ENCODE measurements at regions not wholly inside any gene's neighbourhood (a gene's known extent, or its start where the extent isn't known, plus 50 kb on each side); places are given as distances from the start of the nearest gene placed in this dataset.
A peak's percentile ranks its signal among the peaks of the same experiment; 100 is the strongest.

DNA sequence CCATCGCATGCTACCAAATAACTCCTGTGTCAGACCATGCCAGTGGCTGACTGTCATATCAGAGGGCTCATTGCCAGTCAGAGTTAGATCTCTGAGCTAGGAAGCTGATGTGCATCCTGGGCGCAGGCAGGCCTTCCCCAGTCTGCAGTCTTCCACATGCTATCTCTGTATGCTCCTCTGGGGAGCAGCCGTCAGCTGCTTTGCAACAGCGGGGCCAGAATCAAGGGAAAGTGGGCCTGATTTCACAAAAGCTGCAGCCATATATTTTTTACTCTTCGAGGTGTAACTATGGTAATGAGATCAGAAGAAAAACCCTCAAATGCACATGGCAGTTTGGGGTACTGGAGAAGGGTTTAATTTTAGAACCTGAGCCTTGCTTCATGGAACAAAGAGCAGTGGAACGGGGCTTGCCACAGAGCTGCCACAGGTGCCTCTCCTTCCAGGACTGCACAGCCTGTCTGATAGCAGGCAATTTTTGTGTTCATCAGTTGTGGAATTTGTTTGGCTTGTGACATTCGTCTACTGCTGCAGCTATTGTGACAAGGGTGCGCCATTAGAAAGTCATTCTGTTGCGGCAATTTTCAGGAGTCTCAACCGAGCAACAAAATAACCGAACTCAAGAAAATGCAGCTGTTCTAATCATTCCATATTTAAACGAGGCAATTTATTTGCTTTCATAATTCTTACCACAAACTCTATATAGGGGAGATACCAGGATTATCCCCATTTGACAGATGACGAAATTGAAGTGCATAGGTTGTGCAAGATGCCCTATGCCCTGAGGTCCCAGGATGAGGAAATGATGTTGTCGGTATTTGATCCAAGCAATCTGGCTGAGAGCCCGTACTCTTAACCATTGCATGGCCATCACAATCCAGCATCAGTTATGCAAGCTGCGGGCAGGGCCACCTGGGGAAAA, 109.6 kb upstream of the CYRIA start:
- Histone ChIP-seq H3K36me3 (no peaks in the 10 kb centered on the region), H3K27ac (no peak overlapping the region), H3K9me3 (no peaks in the 10 kb centered on the region), H3K4me1 (no peaks in the 10 kb centered on the region), H3K4me3 (no peak overlapping the region), H3K27me3 (no peaks in the 10 kb centered on the region)
- DNase-seq (ENCODE audit: low spot score in 2 of 2), result no peak
- 73 to 74% methylated on average over 15 to 16 of the region's 16 CpGs for WGBS, 2 donors
- no peak for TF ChIP-seq POLR2A (IDR thresholded peaks at IDR 0.05)
- TF ChIP-seq, protein P1, sequence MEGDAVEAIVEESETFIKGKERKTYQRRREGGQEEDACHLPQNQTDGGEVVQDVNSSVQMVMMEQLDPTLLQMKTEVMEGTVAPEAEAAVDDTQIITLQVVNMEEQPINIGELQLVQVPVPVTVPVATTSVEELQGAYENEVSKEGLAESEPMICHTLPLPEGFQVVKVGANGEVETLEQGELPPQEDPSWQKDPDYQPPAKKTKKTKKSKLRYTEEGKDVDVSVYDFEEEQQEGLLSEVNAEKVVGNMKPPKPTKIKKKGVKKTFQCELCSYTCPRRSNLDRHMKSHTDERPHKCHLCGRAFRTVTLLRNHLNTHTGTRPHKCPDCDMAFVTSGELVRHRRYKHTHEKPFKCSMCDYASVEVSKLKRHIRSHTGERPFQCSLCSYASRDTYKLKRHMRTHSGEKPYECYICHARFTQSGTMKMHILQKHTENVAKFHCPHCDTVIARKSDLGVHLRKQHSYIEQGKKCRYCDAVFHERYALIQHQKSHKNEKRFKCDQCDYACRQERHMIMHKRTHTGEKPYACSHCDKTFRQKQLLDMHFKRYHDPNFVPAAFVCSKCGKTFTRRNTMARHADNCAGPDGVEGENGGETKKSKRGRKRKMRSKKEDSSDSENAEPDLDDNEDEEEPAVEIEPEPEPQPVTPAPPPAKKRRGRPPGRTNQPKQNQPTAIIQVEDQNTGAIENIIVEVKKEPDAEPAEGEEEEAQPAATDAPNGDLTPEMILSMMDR (IDR thresholded peaks at IDR 0.05), result no peak
- no peak for TF ChIP-seq EP300 (IDR thresholded peaks at IDR 0.05)

DNA sequence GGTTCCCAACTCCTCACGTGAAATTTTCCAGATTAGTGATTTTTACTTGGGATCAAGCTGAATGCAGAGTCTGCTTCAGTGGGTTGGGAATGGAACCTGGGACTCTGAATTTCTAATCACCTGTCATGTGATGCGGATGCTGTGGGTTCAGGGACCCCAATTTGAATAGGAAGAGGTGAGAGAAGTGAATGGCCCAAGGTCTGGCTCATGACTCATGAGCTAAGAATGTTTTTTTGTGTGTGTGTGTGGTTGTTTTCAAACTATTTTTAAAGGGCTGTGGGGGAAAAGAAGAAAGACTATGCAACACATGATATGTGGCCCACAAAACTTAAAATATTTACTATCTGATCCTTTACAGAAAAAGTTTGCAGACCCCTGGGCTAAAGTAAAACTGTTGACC, 108.5 kb upstream of the CYRIA start:
- TF ChIP-seq EP300 (IDR thresholded peaks at IDR 0.05) (no peak), POLR2A (IDR thresholded peaks at IDR 0.05) (no peak)
- TF ChIP-seq, protein P1 (IDR thresholded peaks at IDR 0.05), result no peak
- H3K27ac ChIP-seq, result no peak overlapping the region
- no peak for DNase-seq (ENCODE audit: low spot score in 2 of 2)
- H3K9me3 ChIP-seq, result no peaks in the 10 kb centered on the region
- H3K36me3 ChIP-seq, result no peaks in the 10 kb centered on the region
- 76 to 77% methylated on average over 2 of the region's 2 CpGs for WGBS, 2 donors
- no peaks in the 10 kb centered on the region for H3K27me3 ChIP-seq
- no peak overlapping the region for H3K4me3 ChIP-seq
- H3K4me1 ChIP-seq, result no peaks in the 10 kb centered on the region

DNA sequence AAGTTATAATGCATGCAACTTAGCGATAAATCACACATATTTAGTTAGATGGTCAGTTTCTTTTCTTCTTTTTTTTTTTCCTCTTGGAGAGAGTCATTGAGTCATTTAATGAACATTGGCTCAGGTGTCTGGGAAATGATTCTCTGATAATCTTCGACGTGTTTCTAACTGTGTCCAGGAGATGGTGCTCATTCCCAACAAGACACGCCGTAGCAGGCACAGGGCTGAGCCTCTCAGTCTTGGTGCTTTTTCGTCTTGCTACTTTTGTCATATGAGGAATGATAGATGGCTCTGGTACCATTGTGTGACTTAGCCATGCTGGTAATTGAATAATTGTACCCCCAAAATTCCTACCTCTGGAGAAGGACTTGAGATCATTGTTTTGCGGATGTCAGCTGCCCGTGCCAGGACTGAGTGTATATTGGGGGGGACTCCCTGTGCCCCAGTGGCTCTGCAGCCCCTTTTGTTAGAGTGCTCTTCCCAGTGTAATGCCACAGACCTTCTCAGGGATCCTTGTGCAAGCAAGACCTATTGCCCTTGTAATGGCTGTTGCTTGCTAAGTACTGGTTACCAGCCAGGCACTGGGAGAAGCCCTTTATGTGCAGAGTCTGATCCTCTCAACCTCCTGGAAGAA, 107.6 kb upstream of the CYRIA start:
- TF ChIP-seq, protein P1 (IDR thresholded peaks at IDR 0.05), result peak; percentile 19 to 34 (median 25)
- TF ChIP-seq POLR2A (IDR thresholded peaks at IDR 0.05), result no peak
- Histone ChIP-seq H3K9me3 (no peaks in the 10 kb centered on the region), H3K27ac (no peak overlapping the region), H3K4me3 (no peak overlapping the region), H3K4me1 (no peaks in the 10 kb centered on the region), H3K27me3 (no peaks in the 10 kb centered on the region), H3K36me3 (no peaks in the 10 kb centered on the region)
- peak in 1 of 2 donors; percentile 35 for DNase-seq (ENCODE audit: low spot score in 2 of 2)
- 17 to 21% methylated on average over 8 of the region's 8 CpGs for WGBS, 2 donors

DNA sequence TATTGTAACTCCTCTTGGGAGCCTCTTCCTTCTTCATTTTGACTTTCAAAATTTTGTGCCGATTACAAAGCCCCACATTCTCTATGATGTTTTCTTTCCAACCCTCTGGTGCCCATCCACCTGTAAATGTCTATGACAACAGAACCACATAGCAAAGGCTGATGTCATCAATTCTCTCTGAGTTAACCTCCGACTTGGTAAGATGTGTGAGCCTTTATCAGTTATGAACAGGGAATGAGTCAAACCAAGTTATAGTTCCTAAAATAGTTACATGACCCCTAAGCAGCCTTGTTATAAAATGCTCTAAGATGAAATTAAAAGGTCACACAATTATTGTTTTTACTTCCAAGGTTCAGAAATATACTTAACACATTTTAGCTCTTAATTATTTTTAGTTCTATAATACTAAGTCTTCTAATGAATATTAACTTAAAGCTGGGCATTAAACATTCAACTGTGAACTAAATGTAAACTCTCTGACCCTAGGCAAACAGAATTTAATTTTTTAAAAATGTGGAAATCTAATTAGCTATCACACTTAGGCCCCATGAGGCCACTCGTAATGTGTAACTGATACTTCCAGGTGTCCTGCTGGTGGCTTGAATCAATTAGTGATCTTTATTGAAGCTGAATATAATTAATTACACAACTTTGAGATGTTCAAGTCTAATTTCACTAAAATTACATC, 102.3 kb upstream of the CYRIA start:
- TF ChIP-seq POLR2A (IDR thresholded peaks at IDR 0.05), result no peak
- no peak for TF ChIP-seq EP300 (IDR thresholded peaks at IDR 0.05)
- TF ChIP-seq, protein P1 (IDR thresholded peaks at IDR 0.05), result no peak
- Histone ChIP-seq H3K9me3 (peaks cover 0 to 2% (median 0%) of the 10 kb centered on the region in 4 donors), H3K27ac (no peak overlapping the region), H3K4me1 (no peaks in the 10 kb centered on the region), H3K27me3 (no peaks in the 10 kb centered on the region), H3K4me3 (no peak overlapping the region), H3K36me3 (no peaks in the 10 kb centered on the region)
- DNase-seq (ENCODE audit: low spot score in 2 of 2), result no peak
- 71 to 78% methylated on average over 3 of the region's 3 CpGs for WGBS, 2 donors
